CD4-positive, alpha-beta T cell treated with Interleukin-4 for 1 hour (primary cell): ENCODE measurements at regions not wholly inside any gene's neighbourhood (a gene's known extent, or its start where the extent isn't known, plus 50 kb on each side); places are given as distances from the start of the nearest gene placed in this dataset.

Source experiments
- DNase-seq, 2 donors: peaks; one replicate each; pipeline ENCODE4 v3.0.0-alpha.2; 2020 to 2022

DNA sequence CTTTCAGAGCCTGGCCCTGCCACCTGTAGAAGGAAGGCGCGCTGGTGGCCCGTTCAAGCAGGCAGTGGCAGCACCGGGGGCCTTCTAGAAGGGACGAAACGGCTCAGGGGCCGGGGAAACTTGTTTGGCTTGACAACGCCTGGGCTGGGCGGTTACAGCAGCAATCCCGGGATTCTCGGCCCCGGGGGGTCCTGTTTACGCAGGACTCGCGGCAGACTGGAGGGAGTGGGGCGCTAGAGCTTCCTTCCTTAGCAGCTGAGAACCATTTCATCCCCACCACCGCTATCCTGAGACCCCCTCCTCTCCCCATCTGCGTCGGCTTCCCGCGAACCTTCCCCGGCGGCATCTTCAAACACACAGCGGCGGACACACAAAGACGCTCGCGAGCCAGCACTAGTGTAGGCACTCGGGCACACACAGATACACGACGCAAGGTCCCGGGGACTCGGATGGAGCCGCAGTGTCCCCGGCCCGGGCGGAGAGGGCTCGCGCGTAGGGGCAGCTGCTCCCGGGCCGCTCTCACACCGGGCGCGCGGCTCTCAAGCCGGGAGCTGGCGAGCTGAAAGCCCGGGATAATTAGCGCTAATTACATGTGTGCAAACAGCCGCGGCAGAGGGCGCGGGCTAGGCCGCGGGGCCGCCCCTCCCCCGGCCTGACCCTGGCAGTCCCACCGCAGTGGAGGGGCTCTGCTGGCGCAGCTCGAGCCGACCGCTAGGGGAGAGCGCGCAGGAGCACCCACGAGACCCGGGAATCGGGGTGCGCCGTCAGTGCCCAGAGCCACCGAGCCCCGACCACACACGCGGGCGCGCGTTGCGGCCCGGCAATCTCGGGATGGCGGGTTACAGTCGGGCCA, 271.4 kb downstream of the FOXD2 start:
- no peak for DNase-seq

- no peak for DNase-seq
Measured at GRCh38 chr1:47709872-47710231, 272.0 kb downstream of the FOXD2 start.

- peak; percentile 47 to 58 for DNase-seq
Measured at GRCh38 chr1:47710329-47711071, 272.7 kb downstream of the FOXD2 start.
